ENCODE measurements at regions not wholly inside any gene's neighbourhood (a gene's known extent, or its start where the extent isn't known, plus 50 kb on each side); places are given as distances from the start of the nearest gene placed in this dataset.

- TF ChIP-seq CTCF (IDR thresholded peaks at IDR 0.05 in 2 of 3, conservative IDR thresholded peaks at IDR 0.05 in 1 of 3; ENCODE audit: borderline replicate concordance in 1 of 3, insufficient read depth in 1 of 3, low read depth in 2 of 3, low read length in 2 of 3) (no peak), RAD21 (IDR thresholded peaks at IDR 0.05; ENCODE audit: low read depth) (no peak)
Observed at GRCh38 chr12:24394246-24394645, 444.8 kb upstream of the SOX5 start (continued).

DNA sequence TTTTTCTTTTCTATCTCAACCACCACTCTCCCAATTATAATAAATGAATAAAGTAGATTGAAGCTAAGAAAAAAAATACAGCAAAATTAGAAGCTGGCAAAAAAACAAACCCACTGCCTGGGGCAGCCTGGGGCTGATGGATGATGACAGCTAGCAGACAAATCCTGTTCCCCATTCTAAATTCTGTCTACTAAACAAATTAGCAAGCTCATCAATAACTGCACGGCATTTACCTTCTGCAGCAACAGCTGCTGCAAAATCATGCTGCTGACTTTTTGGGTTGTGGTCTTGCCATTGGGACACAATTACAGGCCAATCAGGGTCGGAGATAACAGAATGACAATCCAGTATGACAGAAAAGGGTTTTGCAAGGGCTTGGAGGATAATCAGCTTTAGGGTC lies 443.6 kb upstream of the SOX5 start:
- TF ChIP-seq SRF (IDR thresholded peaks at IDR 0.05; ENCODE audit: low read depth) (no peak), TCF7L2 (IDR thresholded peaks at IDR 0.05; ENCODE audit: borderline replicate concordance, extremely low read depth, insufficient read depth, insufficient read length) (no peak), EZH2 (IDR thresholded peaks at IDR 0.05) (no peak), JUND (IDR thresholded peaks at IDR 0.05) (no peak), SP1 (IDR thresholded peaks at IDR 0.05; ENCODE audit: low read depth) (no peak), POLR2A (IDR thresholded peaks at IDR 0.05; ENCODE audit: borderline replicate concordance, extremely low read depth, insufficient read depth, insufficient read length) (no peak), MAX (IDR thresholded peaks at IDR 0.05) (no peak), YY1 (IDR thresholded peaks at IDR 0.05; ENCODE audit: extremely low read depth, insufficient replicate concordance, low read depth, low read length) (no peak), CBX3 (IDR thresholded peaks at IDR 0.05; ENCODE audit: low read depth) (no peak), RAD21 (IDR thresholded peaks at IDR 0.05; ENCODE audit: low read depth) (no peak), SIN3A (IDR thresholded peaks at IDR 0.05; ENCODE audit: low read depth) (no peak), ZNF274 (IDR thresholded peaks at IDR 0.05; ENCODE audit: low read depth, low read length) (no peak), ZFX (IDR thresholded peaks at IDR 0.05) (no peak), ATF3 (IDR thresholded peaks at IDR 0.05) (no peak), EZH2phosphoT487 (IDR thresholded peaks at IDR 0.05; ENCODE audit: borderline replicate concordance) (no peak), ELF1 (IDR thresholded peaks at IDR 0.05; ENCODE audit: borderline replicate concordance, low read depth) (no peak), FOSL1 (IDR thresholded peaks at IDR 0.05; ENCODE audit: low read depth) (no peak)
- TF ChIP-seq, protein P1, sequence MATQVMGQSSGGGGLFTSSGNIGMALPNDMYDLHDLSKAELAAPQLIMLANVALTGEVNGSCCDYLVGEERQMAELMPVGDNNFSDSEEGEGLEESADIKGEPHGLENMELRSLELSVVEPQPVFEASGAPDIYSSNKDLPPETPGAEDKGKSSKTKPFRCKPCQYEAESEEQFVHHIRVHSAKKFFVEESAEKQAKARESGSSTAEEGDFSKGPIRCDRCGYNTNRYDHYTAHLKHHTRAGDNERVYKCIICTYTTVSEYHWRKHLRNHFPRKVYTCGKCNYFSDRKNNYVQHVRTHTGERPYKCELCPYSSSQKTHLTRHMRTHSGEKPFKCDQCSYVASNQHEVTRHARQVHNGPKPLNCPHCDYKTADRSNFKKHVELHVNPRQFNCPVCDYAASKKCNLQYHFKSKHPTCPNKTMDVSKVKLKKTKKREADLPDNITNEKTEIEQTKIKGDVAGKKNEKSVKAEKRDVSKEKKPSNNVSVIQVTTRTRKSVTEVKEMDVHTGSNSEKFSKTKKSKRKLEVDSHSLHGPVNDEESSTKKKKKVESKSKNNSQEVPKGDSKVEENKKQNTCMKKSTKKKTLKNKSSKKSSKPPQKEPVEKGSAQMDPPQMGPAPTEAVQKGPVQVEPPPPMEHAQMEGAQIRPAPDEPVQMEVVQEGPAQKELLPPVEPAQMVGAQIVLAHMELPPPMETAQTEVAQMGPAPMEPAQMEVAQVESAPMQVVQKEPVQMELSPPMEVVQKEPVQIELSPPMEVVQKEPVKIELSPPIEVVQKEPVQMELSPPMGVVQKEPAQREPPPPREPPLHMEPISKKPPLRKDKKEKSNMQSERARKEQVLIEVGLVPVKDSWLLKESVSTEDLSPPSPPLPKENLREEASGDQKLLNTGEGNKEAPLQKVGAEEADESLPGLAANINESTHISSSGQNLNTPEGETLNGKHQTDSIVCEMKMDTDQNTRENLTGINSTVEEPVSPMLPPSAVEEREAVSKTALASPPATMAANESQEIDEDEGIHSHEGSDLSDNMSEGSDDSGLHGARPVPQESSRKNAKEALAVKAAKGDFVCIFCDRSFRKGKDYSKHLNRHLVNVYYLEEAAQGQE (IDR thresholded peaks at IDR 0.05; ENCODE audit: low read depth): no peak
- H3K36me3 ChIP-seq (ENCODE audit: control insufficient read depth in 1 of 2, insufficient read depth in 2 of 2, low read length in 2 of 2): no peaks in the 10 kb centered on the region
- ChIA-PET CTCF (no interaction called here), POLR2A (no interaction called here), RAD21 (ENCODE audit: low non-redundant PET in 1 of 2, low total read pairs in 2 of 2, uncharacterized antibody in 2 of 2, unreplicated experiment in 2 of 2) (no interaction called here)
- no peaks in the 10 kb centered on the region for H4K20me1 ChIP-seq (ENCODE audit: insufficient read depth)
- H3K9ac ChIP-seq (ENCODE audit: low read length): no peak overlapping the region
- no peak overlapping the region for H3K4me2 ChIP-seq (ENCODE audit: low read length)
- H3K27ac ChIP-seq (ENCODE audit: low read depth, low read length): no peak overlapping the region
- no peaks in the 10 kb centered on the region for H3K79me2 ChIP-seq (ENCODE audit: insufficient read depth, low read length)
- H2AFZ ChIP-seq (ENCODE audit: low read depth, low read length, poor library complexity, severe bottlenecking): no peak overlapping the region
- DNase-seq (ENCODE audit: low read depth, low spot score): no peak
- H3K9me3 ChIP-seq (ENCODE audit: control insufficient read depth in 1 of 2, insufficient read depth in 1 of 2, low read depth in 1 of 2, low read length in 2 of 2): peaks cover 18 to 25% of the 10 kb centered on the region in 2 experiments; a peak in 2 of 4 replicates
- H3K9me2 ChIP-seq (ENCODE audit: insufficient read depth): no peaks in the 10 kb centered on the region
- no peaks in the 10 kb centered on the region for H3K4me1 ChIP-seq (ENCODE audit: control insufficient read depth in 1 of 2, insufficient read depth in 2 of 2, low read length in 2 of 2)
- intact Hi-C loops (cut with micrococcal nuclease): no loop called here
- no peak overlapping the region for H3K4me3 ChIP-seq (replicated peaks in 1 of 2; ENCODE audit: low read depth in 1 of 2, low read length in 2 of 2)
- no peaks in the 10 kb centered on the region for H3K27me3 ChIP-seq (ENCODE audit: insufficient read depth, low read length)
- no TSS peak for BruUV-seq (replicated peaks)
- ATAC-seq: no peak

All from HCT116 (cell line).